HG02973 (cell line): ENCODE measurements at regions not wholly inside any gene's neighbourhood (a gene's known extent, or its start where the extent isn't known, plus 50 kb on each side); places are given as distances from the start of the nearest gene placed in this dataset.
"Not testable (repeated sequence)": the region's sequence is repeated elsewhere in the genome, so short reads cannot be mapped to it uniquely, and the experiment has no call there.

Experiments used
- ATAC-seq: cut with Tn5 transposase; IDR thresholded peaks from one replicate; pipeline ENCODE4 v1.9.1; 2021; ENCODE audit warnings: moderate library complexity; ENCODE audit not compliant: unreplicated experiment

DNA sequence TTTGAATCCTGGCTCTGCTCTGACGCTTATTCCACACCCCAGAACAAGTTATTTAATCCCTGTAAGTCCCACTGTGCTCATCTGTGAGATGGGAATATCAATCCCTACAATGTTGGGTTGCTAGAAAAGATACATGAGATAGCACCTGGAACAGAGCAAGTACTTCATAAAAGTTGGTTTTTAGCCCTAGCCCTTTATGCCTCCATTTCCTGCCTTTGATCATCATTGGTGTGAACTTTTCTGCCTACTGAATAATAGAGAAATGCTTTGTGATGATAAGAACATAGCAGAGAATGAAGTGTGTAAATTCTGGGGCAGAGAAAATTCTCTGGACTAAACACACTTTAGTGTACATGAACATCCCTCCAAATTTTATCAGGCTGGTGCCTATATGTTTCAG lies 90.3 kb upstream of the RANBP6 start:
- ATAC-seq: no peak

DNA sequence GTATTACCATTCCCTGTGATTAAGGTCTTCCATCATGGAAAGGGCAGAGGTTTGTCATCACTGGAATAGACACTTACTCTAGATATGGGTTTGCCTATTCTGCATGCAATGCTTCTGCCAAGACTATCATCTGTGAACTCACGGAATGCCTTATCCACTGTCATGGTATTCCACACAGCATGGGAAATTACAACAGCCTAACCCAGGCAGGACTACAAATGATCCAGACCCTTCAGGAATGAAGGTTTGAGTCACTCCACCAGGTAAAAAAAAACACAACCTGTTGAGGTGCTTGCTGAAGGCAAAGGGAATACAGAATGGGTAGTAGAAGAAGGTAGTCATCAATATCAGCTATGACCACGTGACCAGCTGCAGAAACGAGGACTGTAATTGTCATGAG lies 89.0 kb upstream of the RANBP6 start:
- not testable (repeated sequence) for ATAC-seq

- not testable (repeated sequence) for ATAC-seq
Measured at GRCh38 chr9:6103911-6104310, 88.5 kb upstream of the RANBP6 start.

GRCh38 chr9:6102336-6102987 lies 87.0 kb upstream of the RANBP6 start:
- ATAC-seq: not testable (repeated sequence)

GRCh38 chr9:6101725-6102124 lies 86.3 kb upstream of the RANBP6 start:
- ATAC-seq: not testable (repeated sequence)

DNA sequence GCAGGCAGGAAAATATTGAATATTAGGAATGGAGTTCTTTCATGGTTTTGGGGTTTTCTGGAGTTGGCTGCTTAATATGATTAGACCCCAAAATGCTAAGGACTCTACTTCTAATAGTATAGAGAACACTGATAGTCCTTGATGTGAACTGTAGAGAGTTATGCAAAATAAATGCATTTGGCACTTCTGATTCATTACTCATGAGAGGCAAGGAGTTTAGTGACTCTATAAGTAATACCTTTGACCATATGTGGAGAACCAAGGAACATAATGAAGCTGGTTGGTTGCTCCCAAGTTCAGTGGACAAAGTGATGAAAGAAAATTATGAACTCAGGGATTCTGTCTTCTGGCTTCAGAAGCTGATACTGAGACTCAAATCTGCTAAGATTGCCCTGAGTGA lies 83.9 kb upstream of the RANBP6 start:
- ATAC-seq: not testable (repeated sequence)

DNA sequence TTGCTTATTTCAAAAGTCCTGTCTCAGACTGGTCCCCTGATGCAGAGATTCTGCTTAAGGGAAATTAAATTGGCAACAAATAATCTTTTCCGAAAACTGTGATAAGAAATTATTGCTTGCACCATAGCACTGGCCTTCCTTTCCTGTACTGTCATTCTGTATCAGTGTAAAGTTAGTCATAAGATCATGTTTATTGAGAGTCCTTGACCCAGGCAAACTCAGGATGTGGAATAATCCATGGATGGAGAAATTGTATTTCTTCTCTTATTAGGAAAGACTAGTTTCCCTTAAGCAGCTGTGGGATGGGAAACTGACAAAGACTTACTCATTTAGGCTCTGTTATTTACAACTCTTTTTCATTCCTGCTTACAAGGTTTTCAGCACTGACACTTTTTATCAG lies 83.0 kb upstream of the RANBP6 start:
- no peak for ATAC-seq

GRCh38 chr9:6096821-6097220 lies 81.4 kb upstream of the RANBP6 start:
- no peak for ATAC-seq

DNA sequence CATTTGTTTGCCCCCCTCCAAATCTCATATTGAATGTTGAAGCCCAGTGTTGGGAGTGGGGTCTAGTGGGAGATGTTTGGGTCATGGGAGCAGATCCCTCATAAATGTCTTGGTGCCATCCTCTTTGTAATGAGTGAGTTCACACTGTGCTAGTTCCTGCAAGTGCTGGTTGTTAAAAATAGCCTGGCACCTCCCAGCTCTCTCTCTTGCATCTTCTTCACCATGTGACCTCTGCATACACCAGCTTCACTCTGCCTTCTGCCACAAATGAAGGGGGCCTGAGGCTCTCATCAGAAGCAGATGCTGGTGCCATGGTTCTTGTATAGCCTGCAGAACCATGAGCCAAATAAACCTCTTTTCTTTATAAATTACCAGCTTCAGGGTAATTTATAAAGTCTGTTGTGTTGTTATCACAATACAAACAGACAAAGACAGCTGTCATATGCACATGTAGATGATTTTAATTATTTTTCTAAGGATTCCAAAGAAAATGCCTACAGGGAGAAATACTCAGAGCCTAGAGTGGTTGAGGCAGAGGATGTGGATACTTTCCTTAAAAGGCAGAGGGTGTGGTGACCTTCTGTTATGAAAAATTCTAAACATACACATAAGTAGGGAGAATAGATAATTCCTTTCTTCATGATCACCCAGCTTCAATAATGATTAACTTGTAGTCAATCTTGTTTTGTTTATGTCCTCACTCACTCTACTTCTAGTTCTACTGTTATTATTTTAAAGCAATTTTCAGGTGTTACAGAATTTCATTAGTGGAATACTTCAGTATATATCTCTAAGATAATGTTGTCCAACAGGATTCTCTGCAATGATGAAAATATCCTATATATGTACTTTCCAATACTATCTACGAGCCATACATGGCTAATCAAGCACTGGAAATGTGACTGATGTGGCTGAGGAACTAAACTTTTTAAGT lies 75.1 kb upstream of the RANBP6 start:
- no peak for ATAC-seq

- no peak for ATAC-seq
Measured at GRCh38 chr9:6089300-6089699, 73.9 kb upstream of the RANBP6 start.

GRCh38 chr9:6086006-6086655 lies 70.7 kb upstream of the RANBP6 start:
- ATAC-seq: no peak

DNA sequence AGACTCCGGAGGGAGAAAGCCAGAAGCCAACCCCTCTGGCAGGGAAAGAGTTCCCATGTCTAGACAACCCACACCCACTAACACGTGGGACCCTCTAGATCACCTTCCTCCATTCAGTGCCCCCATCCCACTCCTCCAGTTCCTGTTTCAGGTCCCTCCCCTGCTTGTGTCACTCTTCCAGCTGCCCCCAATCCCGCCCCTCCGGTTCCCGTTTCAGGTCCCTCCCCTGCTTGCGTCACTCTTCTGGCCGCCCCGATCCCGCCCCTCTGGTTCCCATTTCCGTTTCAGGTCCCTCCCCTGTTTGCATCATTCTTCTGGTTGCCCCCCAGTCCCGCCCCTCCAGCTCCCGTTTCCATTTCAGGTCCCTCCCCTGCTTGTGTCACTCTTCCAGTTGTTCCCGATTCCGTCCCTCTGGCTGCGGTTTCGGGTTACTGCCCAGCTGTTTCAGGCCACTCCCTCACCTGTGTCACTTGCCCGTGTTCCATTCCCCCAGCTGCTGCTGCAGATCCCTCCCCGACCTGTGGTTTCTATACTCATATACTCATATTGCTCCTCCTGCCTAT lies 64.8 kb upstream of the RANBP6 start:
- ATAC-seq: peak; percentile 94

- ATAC-seq: no peak
Measured at GRCh38 chr9:6079386-6079785, 64.0 kb upstream of the RANBP6 start.

- no peak for ATAC-seq
Measured at GRCh38 chr9:6078382-6079105, 63.1 kb upstream of the RANBP6 start.

DNA sequence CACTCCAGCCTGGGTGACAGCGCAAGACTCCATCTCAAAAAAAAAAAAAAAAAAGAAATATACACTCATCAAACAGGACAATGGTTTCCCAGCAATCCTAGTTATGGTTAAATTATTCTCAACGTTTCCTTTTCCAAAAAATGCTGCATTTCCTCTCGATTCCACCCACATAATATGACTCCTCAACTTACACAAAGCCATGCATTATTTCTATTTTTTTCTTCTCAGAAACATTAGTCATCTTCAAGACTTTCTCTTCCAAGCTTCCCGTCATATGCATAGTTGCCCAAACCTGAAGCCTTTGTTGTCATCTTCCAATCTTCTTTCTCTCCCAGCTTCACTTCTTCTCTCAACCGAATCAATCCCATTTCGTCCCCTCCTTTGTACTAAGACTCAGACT lies 61.4 kb upstream of the RANBP6 start:
- ATAC-seq: no peak

DNA sequence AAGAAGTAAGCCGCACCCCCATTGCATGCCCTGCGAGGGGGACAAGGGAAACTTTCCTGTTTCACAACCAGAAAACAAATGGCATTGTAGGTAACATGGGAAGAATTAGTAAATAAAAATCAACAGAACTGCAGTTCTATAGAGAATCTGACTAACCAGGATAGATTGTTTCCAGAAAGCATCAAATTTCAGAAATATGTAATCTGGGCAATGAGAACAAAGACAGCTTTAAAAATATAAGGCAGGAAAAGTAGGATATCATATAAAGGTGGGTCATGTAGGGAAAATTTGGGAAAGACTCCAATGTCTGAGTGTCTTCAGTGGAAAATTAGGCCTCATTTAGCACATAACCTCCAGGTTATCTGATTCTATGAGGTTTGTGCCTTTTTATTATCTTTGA lies 58.3 kb upstream of the RANBP6 start:
- no peak for ATAC-seq

DNA sequence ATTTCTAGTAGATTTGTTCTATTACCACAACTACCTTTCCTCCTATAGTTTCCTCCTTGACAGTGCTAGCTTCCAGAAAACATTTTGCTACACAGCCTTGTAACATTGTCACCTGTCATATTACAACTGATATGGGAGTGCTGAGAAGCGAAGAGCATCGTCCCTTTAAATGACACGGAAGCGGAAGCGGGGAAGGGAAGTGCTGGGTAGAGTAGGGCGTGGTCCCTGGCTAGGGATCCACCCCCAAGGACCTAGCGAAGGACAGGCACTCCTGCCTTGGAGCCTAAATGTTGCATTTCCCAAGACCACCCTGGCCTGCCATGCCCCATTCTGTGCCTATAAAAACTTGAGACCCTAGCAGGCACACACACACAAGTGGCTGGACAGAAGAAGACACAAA lies 57.4 kb upstream of the RANBP6 start:
- no peak for ATAC-seq

DNA sequence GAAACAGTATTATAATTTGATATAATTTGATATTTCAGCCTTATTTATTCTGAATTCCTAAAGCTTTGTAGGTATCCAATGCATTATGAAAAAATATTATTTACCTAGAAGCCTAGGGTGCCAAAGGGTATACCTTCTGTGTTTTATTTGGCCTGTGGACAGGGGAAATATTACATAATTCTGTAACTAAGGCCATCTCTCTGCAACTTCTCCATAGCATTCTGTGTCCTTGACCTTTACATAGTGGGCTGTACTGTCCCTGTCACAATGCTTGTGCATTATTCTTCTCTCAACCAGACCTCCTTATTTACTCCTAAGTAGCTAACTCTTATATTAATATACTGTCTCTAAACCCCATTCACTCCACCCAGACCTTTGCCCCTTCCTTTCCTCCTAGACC lies 57.0 kb upstream of the RANBP6 start:
- no peak for ATAC-seq

DNA sequence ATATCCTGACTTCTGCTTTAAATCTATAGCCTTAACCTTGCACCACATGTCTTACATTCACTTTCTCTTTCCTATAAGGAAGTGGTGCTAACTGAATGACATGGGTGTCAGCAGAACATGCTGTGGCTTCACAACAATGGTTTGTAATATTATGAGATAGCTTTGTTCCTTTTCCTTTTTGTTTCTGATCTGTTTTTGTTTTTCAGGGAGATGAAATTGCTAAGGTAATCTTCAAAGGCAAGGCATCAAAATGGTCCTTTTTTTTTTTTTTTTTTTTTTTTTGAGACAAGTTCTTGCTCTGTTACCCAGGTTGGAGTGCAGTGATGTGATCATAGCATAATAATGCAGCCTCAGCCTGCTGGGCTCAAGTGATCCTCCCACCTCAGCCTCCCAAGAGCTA lies 53.6 kb upstream of the RANBP6 start:
- ATAC-seq: peak; percentile 99

DNA sequence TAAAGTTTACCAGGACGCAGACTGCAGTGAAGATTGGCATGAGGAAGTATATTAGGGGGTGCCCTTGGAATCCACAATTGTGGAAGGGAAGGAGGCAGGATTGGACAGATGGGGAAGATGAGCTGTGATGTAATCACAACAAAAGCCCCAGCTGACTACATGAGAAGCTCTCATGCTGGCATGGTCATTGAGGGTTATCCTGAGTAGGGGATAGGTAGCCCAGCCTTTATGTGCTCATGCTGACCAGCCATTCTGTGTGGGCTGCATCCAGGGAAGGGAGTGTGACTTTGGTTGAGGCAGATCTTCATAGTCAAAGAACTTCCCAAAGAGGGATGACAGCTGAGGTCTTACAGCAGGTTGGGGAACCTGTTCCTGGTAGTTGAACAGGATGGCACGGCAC lies 52.0 kb upstream of the RANBP6 start:
- ATAC-seq: no peak
